ENCODE measurements at regions not wholly inside any gene's neighbourhood (a gene's known extent, or its start where the extent isn't known, plus 50 kb on each side); places are given as distances from the start of the nearest gene placed in this dataset.

GRCh38 chr9:78598120-78598519 lies 301.2 kb downstream of the PSAT1 start:
- Histone ChIP-seq H3K27ac (ENCODE audit: low read length) (no peak overlapping the region), H3K4me3 (ENCODE audit: low read length) (no peak overlapping the region), H2AFZ (ENCODE audit: low read depth, low read length) (no peak overlapping the region), H3K4me1 (ENCODE audit: low read length) (peaks cover 3% of the 10 kb centered on the region; the same call in 1 of the 2 replicates), H3K36me3 (replicated peaks; ENCODE audit: low read depth, low read length) (no peaks in the 10 kb centered on the region), H4K20me1 (ENCODE audit: insufficient read depth, low read length) (no peaks in the 10 kb centered on the region), H3K9me3 (ENCODE audit: insufficient read depth, low read length) (no peaks in the 10 kb centered on the region), H3K9ac (ENCODE audit: low read length) (no peak overlapping the region), H3K27me3 (ENCODE audit: low read depth, low read length) (peaks cover 34% of the 10 kb centered on the region), H3K79me2 (ENCODE audit: low read length) (no peaks in the 10 kb centered on the region), H3K4me2 (ENCODE audit: low read length) (no peak overlapping the region)
- TF ChIP-seq EZH2phosphoT487 (IDR thresholded peaks at IDR 0.05; ENCODE audit: low read depth) = no peak
- TF ChIP-seq CTCF (IDR thresholded peaks at IDR 0.05; ENCODE audit: low read depth, low read length) = no peak

- Histone ChIP-seq H4K20me1 (ENCODE audit: insufficient read depth, low read length) (no peaks in the 10 kb centered on the region), H3K9me3 (ENCODE audit: insufficient read depth, low read length) (no peaks in the 10 kb centered on the region), H3K4me3 (ENCODE audit: low read length) (no peak overlapping the region), H3K4me2 (ENCODE audit: low read length) (no peak overlapping the region), H3K4me1 (ENCODE audit: low read length) (peaks cover 3% of the 10 kb centered on the region; the same call in 1 of the 2 replicates), H3K9ac (ENCODE audit: low read length) (no peak overlapping the region), H3K36me3 (replicated peaks; ENCODE audit: low read depth, low read length) (no peaks in the 10 kb centered on the region), H3K27me3 (ENCODE audit: low read depth, low read length) (peaks cover 36% of the 10 kb centered on the region), H3K79me2 (ENCODE audit: low read length) (no peaks in the 10 kb centered on the region), H2AFZ (ENCODE audit: low read depth, low read length) (no peak overlapping the region), H3K27ac (ENCODE audit: low read length) (no peak overlapping the region)
- no peak for TF ChIP-seq CTCF (IDR thresholded peaks at IDR 0.05; ENCODE audit: low read depth, low read length)
- no peak for TF ChIP-seq EZH2phosphoT487 (IDR thresholded peaks at IDR 0.05; ENCODE audit: low read depth)
These were observed 303.0 kb downstream of the PSAT1 start for GRCh38 chr9:78599926-78600325.

- Histone ChIP-seq H3K27ac (ENCODE audit: low read length) (no peak overlapping the region), H2AFZ (ENCODE audit: low read depth, low read length) (no peak overlapping the region), H3K79me2 (ENCODE audit: low read length) (no peaks in the 10 kb centered on the region), H4K20me1 (ENCODE audit: insufficient read depth, low read length) (no peaks in the 10 kb centered on the region), H3K9me3 (ENCODE audit: insufficient read depth, low read length) (no peaks in the 10 kb centered on the region), H3K4me3 (ENCODE audit: low read length) (no peak overlapping the region), H3K27me3 (ENCODE audit: low read depth, low read length) (peaks cover 30% of the 10 kb centered on the region), H3K36me3 (replicated peaks; ENCODE audit: low read depth, low read length) (no peaks in the 10 kb centered on the region), H3K4me1 (ENCODE audit: low read length) (peaks cover 3% of the 10 kb centered on the region; the same call in 1 of the 2 replicates), H3K9ac (ENCODE audit: low read length) (no peak overlapping the region), H3K4me2 (ENCODE audit: low read length) (no peak overlapping the region)
- TF ChIP-seq EZH2phosphoT487 (IDR thresholded peaks at IDR 0.05; ENCODE audit: low read depth) (no peak), CTCF (IDR thresholded peaks at IDR 0.05; ENCODE audit: low read depth, low read length) (peak; percentile 86)
These were observed 305.1 kb downstream of the PSAT1 start for GRCh38 chr9:78601957-78602565.

- Histone ChIP-seq H3K27ac (ENCODE audit: low read length) (no peak overlapping the region), H4K20me1 (ENCODE audit: insufficient read depth, low read length) (no peaks in the 10 kb centered on the region), H2AFZ (ENCODE audit: low read depth, low read length) (no peak overlapping the region)
These were observed 308.4 kb downstream of the PSAT1 start for GRCh38 chr9:78605041-78606000.

More at GRCh38 chr9:78605041-78606000, 308.4 kb downstream of the PSAT1 start:
- H3K9me3 ChIP-seq (ENCODE audit: insufficient read depth, low read length) = no peaks in the 10 kb centered on the region
- H3K36me3 ChIP-seq (replicated peaks; ENCODE audit: low read depth, low read length) = no peaks in the 10 kb centered on the region
- peaks cover 11% of the 10 kb centered on the region; the same call in 1 of the 2 replicates for H3K4me1 ChIP-seq (ENCODE audit: low read length)
- no peaks in the 10 kb centered on the region for H3K79me2 ChIP-seq (ENCODE audit: low read length)
- H3K4me3 ChIP-seq (ENCODE audit: low read length) = no peak overlapping the region
- H3K9ac ChIP-seq (ENCODE audit: low read length) = no peak overlapping the region
- H3K27me3 ChIP-seq (ENCODE audit: low read depth, low read length) = peaks cover 11% of the 10 kb centered on the region
- H3K4me2 ChIP-seq (ENCODE audit: low read length) = no peak overlapping the region
- TF ChIP-seq EZH2phosphoT487 (IDR thresholded peaks at IDR 0.05; ENCODE audit: low read depth) (no peak), CTCF (IDR thresholded peaks at IDR 0.05; ENCODE audit: low read depth, low read length) (no peak)
